HCT116 (cell line): ENCODE measurements at regions not wholly inside any gene's neighbourhood (a gene's known extent, or its start where the extent isn't known, plus 50 kb on each side); places are given as distances from the start of the nearest gene placed in this dataset.
"Not testable (repeated sequence)": the region's sequence is repeated elsewhere in the genome, so short reads cannot be mapped to it uniquely, and the experiment has no call there.

Experiments
- JUND ChIP-seq: IDR thresholded peaks from 2 replicates; pipeline ENCODE4 v1.6.1; 2012
- POLR2A ChIP-seq: IDR thresholded peaks from 2 replicates; pipeline ENCODE4 v1.7.0; 2011; ENCODE audit warnings: borderline replicate concordance; ENCODE audit not compliant: insufficient read depth, insufficient read length; ENCODE audit errors: extremely low read depth
- POLR2AphosphoS5 ChIP-seq: IDR thresholded peaks from 2 replicates; pipeline ENCODE4 v1.6.1; 2011; ENCODE audit warnings: mild to moderate bottlenecking, low read depth, low read length, moderate library complexity
- RAD21 ChIP-seq: IDR thresholded peaks from 2 replicates; pipeline ENCODE4 v1.6.1; 2012; ENCODE audit warnings: low read depth, mild to moderate bottlenecking
- SP1 ChIP-seq: IDR thresholded peaks from 2 replicates; pipeline ENCODE4 v1.6.1; 2012; ENCODE audit warnings: low read depth
- TCF7L2 ChIP-seq: IDR thresholded peaks from 2 replicates; pipeline ENCODE4 v1.7.0; 2011; ENCODE audit warnings: borderline replicate concordance, inconsistent platforms; ENCODE audit not compliant: insufficient read depth, insufficient read length; ENCODE audit errors: extremely low read depth
- TF ChIP-seq, protein P1 (sequence below), 3 experiments: fragments of 200-600 bp in 1 of 3; sonication (generic) in 1 of 3; IDR thresholded peaks in 2 of 3; conservative IDR thresholded peaks in 1 of 3; 2 replicates each; pipeline ENCODE4 v1.5.1; 2012 to 2017; ENCODE audit warnings: low read depth in 2 of 3, low read length in 2 of 3, antibody characterized with exemption in 1 of 3, borderline replicate concordance in 1 of 3, control low read depth in 1 of 3, mild to moderate bottlenecking in 1 of 3, mixed read lengths in 1 of 3, mixed run types in 1 of 3, moderate library complexity in 1 of 3; ENCODE audit not compliant: insufficient read depth in 1 of 3
- TF ChIP-seq, protein P2 (sequence below): IDR thresholded peaks from 2 replicates; pipeline ENCODE4 v1.6.1; 2012
- TF ChIP-seq, protein P3 (sequence below): IDR thresholded peaks from 2 replicates; pipeline ENCODE4 v1.6.1; 2012
- TF ChIP-seq, protein P4 (sequence below): IDR thresholded peaks from 2 replicates; pipeline ENCODE4 v1.6.1; 2012; ENCODE audit warnings: low read depth

DNA sequence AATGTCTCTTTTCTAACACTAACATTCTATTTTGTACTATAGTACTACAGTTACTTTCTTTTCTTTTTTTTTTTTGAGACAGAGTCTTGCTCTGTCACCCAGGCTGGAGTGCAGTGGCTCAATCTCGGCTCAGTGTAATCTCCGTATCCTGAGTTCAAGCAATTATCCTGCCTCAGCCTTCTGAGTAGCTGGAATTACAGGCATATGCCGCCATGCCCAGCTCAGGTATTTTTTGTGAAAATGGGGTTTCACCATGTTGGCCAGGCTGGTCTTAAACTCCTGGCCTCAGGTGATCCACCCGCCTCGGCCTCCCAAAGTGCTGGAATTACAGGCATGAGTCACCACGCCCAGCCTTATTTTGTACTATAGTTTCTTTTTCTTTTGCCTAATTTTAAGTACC lies 163.9 kb downstream of the GJA1 start:
- TF ChIP-seq, protein P1, sequence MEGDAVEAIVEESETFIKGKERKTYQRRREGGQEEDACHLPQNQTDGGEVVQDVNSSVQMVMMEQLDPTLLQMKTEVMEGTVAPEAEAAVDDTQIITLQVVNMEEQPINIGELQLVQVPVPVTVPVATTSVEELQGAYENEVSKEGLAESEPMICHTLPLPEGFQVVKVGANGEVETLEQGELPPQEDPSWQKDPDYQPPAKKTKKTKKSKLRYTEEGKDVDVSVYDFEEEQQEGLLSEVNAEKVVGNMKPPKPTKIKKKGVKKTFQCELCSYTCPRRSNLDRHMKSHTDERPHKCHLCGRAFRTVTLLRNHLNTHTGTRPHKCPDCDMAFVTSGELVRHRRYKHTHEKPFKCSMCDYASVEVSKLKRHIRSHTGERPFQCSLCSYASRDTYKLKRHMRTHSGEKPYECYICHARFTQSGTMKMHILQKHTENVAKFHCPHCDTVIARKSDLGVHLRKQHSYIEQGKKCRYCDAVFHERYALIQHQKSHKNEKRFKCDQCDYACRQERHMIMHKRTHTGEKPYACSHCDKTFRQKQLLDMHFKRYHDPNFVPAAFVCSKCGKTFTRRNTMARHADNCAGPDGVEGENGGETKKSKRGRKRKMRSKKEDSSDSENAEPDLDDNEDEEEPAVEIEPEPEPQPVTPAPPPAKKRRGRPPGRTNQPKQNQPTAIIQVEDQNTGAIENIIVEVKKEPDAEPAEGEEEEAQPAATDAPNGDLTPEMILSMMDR (IDR thresholded peaks at IDR 0.05 in 2 of 3, conservative IDR thresholded peaks at IDR 0.05 in 1 of 3; ENCODE audit: borderline replicate concordance in 1 of 3, insufficient read depth in 1 of 3, low read depth in 2 of 3, low read length in 2 of 3): not testable (repeated sequence)
- TF ChIP-seq JUND, POLR2AphosphoS5, SP1, POLR2A, RAD21, TCF7L2: not testable (repeated sequence)
- TF ChIP-seq, protein P2, sequence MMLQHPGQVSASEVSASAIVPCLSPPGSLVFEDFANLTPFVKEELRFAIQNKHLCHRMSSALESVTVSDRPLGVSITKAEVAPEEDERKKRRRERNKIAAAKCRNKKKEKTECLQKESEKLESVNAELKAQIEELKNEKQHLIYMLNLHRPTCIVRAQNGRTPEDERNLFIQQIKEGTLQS: not testable (repeated sequence)
- TF ChIP-seq, protein P3, sequence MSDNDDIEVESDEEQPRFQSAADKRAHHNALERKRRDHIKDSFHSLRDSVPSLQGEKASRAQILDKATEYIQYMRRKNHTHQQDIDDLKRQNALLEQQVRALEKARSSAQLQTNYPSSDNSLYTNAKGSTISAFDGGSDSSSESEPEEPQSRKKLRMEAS: not testable (repeated sequence)
- TF ChIP-seq, protein P4, sequence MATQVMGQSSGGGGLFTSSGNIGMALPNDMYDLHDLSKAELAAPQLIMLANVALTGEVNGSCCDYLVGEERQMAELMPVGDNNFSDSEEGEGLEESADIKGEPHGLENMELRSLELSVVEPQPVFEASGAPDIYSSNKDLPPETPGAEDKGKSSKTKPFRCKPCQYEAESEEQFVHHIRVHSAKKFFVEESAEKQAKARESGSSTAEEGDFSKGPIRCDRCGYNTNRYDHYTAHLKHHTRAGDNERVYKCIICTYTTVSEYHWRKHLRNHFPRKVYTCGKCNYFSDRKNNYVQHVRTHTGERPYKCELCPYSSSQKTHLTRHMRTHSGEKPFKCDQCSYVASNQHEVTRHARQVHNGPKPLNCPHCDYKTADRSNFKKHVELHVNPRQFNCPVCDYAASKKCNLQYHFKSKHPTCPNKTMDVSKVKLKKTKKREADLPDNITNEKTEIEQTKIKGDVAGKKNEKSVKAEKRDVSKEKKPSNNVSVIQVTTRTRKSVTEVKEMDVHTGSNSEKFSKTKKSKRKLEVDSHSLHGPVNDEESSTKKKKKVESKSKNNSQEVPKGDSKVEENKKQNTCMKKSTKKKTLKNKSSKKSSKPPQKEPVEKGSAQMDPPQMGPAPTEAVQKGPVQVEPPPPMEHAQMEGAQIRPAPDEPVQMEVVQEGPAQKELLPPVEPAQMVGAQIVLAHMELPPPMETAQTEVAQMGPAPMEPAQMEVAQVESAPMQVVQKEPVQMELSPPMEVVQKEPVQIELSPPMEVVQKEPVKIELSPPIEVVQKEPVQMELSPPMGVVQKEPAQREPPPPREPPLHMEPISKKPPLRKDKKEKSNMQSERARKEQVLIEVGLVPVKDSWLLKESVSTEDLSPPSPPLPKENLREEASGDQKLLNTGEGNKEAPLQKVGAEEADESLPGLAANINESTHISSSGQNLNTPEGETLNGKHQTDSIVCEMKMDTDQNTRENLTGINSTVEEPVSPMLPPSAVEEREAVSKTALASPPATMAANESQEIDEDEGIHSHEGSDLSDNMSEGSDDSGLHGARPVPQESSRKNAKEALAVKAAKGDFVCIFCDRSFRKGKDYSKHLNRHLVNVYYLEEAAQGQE: not testable (repeated sequence)
